GM18907 (cell line): ENCODE measurements at regions not wholly inside any gene's neighbourhood (a gene's known extent, or its start where the extent isn't known, plus 50 kb on each side); places are given as distances from the start of the nearest gene placed in this dataset.

Source experiments
- ATAC-seq: cut with Tn5 transposase; IDR thresholded peaks from one replicate; pipeline ENCODE4 v1.9.1; 2021; ENCODE audit warnings: mild to moderate bottlenecking, moderate library complexity; ENCODE audit not compliant: unreplicated experiment

DNA sequence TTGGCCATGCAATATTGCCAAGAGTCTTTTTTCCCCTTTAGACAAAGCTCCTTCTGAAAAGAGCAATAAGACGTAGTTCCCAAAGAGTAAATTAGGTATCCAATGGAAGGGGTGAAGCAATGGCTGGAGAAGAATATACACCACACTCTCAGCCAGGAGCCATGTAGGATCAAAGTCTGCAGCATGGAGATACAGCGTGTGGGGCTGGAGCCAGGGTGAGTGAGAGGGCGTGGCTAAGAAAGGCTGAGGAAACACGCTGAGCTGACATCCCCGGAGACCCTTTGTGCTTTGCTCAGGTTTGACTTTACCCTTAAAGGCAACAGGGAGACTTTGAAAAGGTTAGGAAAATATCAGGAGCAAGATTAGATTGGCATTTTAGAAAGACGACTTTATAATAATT, 87.1 kb upstream of the ELL2 start:
- ATAC-seq, result no peak

- no peak for ATAC-seq
Measured at GRCh38 chr5:96045888-96046287, 84.2 kb upstream of the ELL2 start.

GRCh38 chr5:96043446-96043845, 81.8 kb upstream of the ELL2 start:
- no peak for ATAC-seq

DNA sequence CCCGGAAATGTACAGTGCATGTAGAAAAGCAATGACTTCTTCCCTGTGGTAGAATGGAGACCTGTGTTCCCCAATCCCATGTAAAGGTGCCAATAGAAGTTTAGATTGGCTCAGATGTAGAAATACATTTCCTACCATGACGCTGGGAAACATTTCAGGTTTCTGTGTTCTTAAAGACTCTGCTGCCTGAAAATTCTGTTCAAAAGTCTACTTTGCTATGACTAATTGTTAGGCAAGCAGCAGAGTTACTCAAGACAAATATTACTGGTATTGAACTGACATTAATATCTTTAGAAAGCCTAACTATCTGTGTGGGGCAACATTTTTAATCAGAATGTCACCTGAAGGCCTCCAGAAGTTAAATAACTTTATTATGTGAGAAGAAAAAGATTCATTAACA, 75.5 kb upstream of the ELL2 start:
- no peak for ATAC-seq

DNA sequence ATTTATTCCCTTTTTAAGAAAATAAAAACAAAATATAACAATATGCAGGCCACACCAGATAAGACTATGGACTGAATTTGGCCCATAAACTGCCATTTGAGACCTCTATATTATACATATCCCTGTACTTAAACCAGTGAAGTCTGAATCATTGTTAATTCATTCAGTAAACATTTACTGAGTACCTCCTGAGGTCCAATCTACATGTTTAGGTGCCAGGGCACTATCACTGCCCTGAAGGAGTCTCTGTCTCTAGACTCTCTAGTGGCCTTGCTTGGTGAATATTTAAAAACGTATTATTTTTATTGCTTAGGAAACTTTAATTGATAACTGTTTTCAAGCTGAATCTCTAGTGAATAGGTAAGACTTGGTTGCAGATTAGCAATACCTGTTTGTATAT, 74.7 kb upstream of the ELL2 start:
- ATAC-seq, result no peak

GRCh38 chr5:96035796-96036195, 74.1 kb upstream of the ELL2 start:
- no peak for ATAC-seq

GRCh38 chr5:96033116-96033515, 71.5 kb upstream of the ELL2 start:
- no peak for ATAC-seq

GRCh38 chr5:96031811-96032261, 70.2 kb upstream of the ELL2 start:
- no peak for ATAC-seq

GRCh38 chr5:96031180-96031579, 69.5 kb upstream of the ELL2 start:
- ATAC-seq, result no peak

DNA sequence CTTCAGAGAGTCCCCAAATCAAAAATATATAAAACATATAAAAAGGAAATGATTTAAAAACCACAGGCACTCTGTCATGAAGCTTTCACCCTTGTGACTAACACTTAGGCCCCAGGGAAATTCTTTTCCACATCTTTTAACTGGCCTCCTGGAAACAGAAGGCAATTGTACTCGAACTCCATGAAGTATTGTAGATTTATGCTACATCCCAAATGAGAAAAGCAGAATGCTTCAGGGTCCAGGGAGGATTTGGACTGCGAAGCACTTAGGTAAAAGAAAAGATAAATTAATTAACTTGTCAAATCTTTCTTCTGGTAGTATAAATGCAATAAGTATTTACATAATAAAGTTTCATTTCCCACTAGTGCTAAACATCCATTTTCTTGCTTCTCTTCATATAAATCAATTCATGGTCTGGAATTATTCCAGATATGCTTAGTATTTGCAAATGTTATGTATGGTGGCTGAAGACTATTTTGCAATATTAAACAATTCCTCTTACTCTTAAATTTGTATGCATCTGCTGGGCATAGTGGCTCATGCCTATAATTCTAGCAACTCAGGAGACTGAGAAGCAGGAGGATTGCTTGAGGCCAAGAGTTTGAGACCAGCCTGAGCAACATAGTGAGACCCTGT, 64.9 kb upstream of the ELL2 start:
- no peak for ATAC-seq

- ATAC-seq, result no peak
Measured at GRCh38 chr5:96024683-96025475, 63.2 kb upstream of the ELL2 start.

DNA sequence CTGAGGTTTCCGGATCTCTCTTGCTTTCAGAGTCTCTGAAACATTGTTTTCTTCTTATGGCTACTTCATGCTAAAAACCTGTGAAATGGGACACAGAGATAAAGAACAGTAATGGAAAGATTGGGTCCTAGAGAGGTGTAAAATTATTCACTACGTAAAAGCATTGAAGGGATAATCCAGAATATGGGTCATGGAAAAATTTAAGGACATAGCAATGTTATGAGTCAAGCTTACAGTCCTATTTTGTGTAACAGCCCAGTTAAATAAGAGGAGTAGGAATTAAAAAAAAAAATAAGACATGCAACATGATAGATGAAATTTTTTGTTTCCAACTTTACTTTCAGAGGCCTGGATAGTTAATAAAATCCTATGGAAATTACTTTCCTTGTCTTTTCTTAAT, 61.9 kb upstream of the ELL2 start:
- no peak for ATAC-seq

DNA sequence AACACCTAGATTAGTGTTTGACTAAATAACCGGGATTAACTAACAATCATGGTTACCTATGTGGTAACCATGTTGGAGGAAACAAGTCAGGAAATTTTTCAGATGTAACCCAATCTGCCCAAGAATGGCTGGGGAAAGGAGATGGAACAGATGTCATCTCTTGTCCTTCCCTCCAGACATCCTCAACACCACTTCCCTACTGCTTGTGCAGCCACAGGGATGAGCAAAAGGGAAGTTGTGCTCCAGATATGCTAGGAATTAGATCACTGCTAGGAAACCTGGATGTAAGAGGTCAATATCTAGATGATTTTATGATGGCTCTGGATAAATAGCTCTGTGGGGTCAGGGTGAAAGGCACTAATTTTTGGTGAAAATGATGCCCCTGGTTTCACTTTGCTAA, 61.3 kb upstream of the ELL2 start:
- no peak for ATAC-seq

GRCh38 chr5:96017951-96018350, 56.3 kb upstream of the ELL2 start:
- no peak for ATAC-seq

- ATAC-seq, result no peak
Measured at GRCh38 chr5:96016216-96016615, 54.6 kb upstream of the ELL2 start.

DNA sequence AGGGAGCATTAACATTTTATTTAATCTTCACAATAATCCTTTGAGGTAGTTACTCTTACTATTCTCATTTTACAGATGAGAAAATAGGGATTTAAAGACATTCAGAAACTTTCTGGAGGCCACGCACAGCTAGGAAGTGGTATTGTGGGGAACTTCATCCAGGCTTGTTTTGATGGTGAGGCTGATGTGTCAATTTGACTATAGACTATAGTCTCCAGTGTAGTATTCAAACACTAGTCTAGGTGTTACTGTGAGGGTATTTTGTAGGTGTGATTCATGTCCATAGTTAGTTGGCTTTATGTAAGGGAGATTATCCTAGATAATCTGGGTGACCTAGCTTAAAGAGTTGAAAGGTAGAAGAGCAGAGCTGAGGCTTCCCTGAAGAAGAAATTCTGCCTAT, 54.1 kb upstream of the ELL2 start:
- no peak for ATAC-seq

GRCh38 chr5:96014395-96014794, 52.7 kb upstream of the ELL2 start:
- no peak for ATAC-seq

- no peak for ATAC-seq
Measured at GRCh38 chr5:96013254-96013653, 51.6 kb upstream of the ELL2 start.

DNA sequence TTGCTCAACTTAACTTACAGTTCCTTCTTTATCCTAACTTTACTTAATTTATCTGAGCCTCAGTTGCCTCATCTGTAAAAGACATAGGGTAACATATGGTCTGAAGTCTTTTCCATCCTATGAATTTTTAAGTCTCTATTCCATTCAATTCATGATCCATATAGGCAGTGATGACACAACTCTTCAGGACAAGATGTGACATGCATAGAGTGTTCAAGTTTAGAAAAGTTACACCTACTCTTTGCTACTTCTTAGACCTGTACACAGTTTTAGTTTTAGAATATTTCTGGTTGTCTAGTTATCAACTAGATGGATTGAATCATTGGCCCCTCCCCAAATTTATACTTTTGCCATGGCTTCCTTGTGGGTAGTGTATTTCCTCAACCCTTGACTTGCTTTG, 50.7 kb upstream of the ELL2 start:
- no peak for ATAC-seq
